ENCODE measurements at regions not wholly inside any gene's neighbourhood (a gene's known extent, or its start where the extent isn't known, plus 50 kb on each side); places are given as distances from the start of the nearest gene placed in this dataset.

DNA sequence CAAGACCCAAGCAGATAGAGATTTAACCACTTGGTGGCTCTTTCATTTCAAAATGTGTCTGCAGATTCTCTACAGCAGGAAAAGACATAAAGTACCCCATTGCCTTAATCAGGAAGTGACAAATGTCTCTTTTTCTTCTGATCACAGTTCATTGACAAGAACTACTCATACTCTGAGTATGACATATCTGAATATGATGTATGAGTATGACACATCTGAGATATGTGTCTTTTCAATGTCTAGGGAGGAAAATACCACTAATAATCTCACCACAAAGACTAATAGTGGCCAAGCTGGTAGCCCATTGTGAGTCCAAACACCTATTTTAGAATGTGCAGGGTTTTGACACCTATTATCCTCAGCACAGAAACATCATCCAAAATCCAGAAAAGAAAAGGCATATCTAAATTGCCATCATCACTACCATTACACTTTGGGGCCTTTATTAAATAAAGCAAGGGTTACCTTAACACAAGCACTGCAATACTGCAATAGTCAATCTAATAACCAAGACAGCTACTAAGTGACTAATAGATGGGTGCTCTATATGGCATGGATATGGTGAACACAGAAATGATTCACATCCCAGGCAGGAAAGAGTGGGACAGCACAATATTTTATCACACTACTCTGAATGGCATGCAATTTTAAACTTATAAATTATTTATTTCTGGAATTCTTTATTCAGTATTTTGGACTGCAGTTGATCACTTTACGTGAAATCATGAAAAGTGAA, 243.7 kb upstream of the FAR2 start:
- H3K36me3 Mint-ChIP-seq (ENCODE audit: low read depth) = no peaks in the 10 kb centered on the region
- DNase-seq = no peak
- H3K4me3 Mint-ChIP-seq = no peak overlapping the region
- no peaks in the 10 kb centered on the region for H3K4me1 Mint-ChIP-seq (ENCODE audit: low read depth)
- TF ChIP-seq, protein P1, sequence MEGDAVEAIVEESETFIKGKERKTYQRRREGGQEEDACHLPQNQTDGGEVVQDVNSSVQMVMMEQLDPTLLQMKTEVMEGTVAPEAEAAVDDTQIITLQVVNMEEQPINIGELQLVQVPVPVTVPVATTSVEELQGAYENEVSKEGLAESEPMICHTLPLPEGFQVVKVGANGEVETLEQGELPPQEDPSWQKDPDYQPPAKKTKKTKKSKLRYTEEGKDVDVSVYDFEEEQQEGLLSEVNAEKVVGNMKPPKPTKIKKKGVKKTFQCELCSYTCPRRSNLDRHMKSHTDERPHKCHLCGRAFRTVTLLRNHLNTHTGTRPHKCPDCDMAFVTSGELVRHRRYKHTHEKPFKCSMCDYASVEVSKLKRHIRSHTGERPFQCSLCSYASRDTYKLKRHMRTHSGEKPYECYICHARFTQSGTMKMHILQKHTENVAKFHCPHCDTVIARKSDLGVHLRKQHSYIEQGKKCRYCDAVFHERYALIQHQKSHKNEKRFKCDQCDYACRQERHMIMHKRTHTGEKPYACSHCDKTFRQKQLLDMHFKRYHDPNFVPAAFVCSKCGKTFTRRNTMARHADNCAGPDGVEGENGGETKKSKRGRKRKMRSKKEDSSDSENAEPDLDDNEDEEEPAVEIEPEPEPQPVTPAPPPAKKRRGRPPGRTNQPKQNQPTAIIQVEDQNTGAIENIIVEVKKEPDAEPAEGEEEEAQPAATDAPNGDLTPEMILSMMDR (IDR thresholded peaks at IDR 0.05) = no peak
- no peaks in the 10 kb centered on the region for H3K27me3 Mint-ChIP-seq (ENCODE audit: insufficient read depth)
- no peak overlapping the region for H3K27ac Mint-ChIP-seq
- H3K9me3 Mint-ChIP-seq = peaks cover 33% of the 10 kb centered on the region

DNA sequence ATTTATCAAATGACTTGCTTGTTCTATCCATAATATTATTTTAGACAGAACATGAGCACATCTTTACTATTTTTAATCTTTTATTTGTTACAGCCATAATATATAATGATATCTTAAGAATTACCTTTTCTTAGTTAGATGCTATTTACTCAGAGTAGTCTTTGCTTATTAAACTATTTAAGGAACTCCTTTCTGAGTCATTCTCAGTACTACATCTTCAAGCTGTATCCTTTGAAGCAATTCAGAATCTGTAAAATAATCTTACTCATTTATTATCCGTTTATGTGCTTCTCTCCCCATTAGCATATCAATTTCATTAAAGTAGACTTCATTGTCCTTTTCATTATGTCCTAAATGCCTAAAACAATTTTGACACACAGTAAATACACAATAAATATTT, 240.4 kb upstream of the FAR2 start:
- no peak overlapping the region for H3K27ac Mint-ChIP-seq
- no peak overlapping the region for H3K4me3 Mint-ChIP-seq
- no peak for DNase-seq
- H3K27me3 Mint-ChIP-seq (ENCODE audit: insufficient read depth) = no peaks in the 10 kb centered on the region
- no peaks in the 10 kb centered on the region for H3K36me3 Mint-ChIP-seq (ENCODE audit: low read depth)
- peaks cover 35% of the 10 kb centered on the region for H3K9me3 Mint-ChIP-seq
- TF ChIP-seq, protein P1 (IDR thresholded peaks at IDR 0.05) = no peak
- H3K4me1 Mint-ChIP-seq (ENCODE audit: low read depth) = no peaks in the 10 kb centered on the region

DNA sequence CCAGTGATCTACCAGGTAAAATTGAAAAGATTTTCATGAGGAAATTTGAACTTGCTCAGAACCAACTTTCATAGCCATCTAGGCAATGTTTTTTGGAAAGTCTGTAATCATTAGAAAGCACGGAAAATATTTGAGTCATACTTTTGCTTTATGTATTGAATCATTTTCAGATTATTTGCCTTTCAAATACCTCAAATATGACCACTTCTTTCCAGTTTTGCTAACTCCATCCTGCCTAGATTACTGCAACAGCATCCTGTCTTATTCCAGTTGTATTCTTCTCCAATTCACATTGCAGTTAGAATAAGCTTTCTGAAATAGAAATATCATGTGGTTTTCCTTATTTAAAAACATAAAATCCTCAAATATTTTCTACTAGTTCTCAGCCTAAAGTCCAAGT, 239.8 kb upstream of the FAR2 start:
- Mint-ChIP-seq H3K4me3 (no peak overlapping the region), H3K4me1 (ENCODE audit: low read depth) (no peaks in the 10 kb centered on the region), H3K9me3 (peaks cover 42% of the 10 kb centered on the region), H3K27me3 (ENCODE audit: insufficient read depth) (no peaks in the 10 kb centered on the region), H3K36me3 (ENCODE audit: low read depth) (no peaks in the 10 kb centered on the region), H3K27ac (no peak overlapping the region)
- DNase-seq = no peak
- TF ChIP-seq, protein P1 (IDR thresholded peaks at IDR 0.05) = no peak

DNA sequence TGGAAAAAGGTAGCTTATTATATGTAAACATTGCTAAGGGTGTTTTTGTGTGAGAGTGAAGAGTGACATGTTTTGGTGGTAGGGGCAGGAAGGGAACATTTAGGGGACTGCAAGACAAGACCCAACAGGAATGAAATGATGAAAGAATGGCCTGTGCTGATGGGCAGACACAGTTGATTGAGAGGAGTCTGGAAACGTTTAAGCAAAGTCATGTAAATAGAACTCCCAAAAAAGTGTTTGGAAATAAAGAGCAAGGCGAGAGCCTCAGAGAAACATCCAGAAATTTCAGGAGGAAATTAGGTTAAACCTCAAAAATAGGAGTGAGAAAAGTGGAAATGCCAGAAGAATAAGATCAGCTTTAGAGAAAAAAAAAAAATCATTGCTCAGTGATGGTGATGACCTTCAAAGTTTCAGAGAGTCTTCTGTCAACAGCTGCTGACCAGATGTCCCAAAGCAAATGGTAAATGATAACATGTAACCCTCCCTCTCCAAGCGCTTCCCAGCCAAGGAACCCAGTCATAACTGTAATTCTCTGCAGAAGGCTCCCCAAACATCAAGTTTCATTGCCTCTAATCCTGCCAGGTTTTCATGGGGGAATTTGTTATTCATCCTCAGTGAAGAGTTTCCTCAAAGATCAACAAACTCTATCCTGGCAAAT, 223.2 kb upstream of the FAR2 start:
- Mint-ChIP-seq H3K27ac (no peak overlapping the region), H3K4me1 (ENCODE audit: low read depth) (no peaks in the 10 kb centered on the region), H3K27me3 (ENCODE audit: insufficient read depth) (no peaks in the 10 kb centered on the region; the same call in 1 of the 2 replicates), H3K36me3 (ENCODE audit: low read depth) (no peaks in the 10 kb centered on the region), H3K4me3 (no peak overlapping the region), H3K9me3 (peaks cover 38% of the 10 kb centered on the region)
- no peak for DNase-seq
- TF ChIP-seq, protein P1 (IDR thresholded peaks at IDR 0.05) = no peak

DNA sequence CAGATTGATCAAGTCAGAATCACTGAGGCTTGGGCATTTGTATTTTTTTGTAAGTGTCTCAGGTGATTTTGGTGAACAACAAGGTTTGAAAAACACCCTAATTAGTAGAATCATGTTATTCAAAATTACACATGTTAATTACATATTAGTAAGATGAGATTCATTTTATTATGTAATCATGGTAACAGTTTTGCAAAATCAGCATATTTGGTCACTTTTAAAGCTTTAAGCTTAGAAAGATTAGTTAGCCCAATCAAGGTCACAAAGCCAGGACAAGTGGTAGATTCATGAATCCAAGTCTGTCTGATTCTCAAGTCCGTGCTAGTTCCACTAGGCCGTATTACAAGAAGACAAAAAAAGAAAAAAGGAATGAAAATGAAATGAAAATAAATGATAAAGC, 218.4 kb upstream of the FAR2 start:
- peaks cover 13% of the 10 kb centered on the region for H3K9me3 Mint-ChIP-seq
- TF ChIP-seq, protein P1 (IDR thresholded peaks at IDR 0.05) = no peak
- no peak for DNase-seq
- H3K27ac Mint-ChIP-seq = no peak overlapping the region
- H3K4me1 Mint-ChIP-seq (ENCODE audit: low read depth) = no peaks in the 10 kb centered on the region
- H3K27me3 Mint-ChIP-seq (ENCODE audit: insufficient read depth) = no peaks in the 10 kb centered on the region; the same call in 1 of the 2 replicates
- no peaks in the 10 kb centered on the region for H3K36me3 Mint-ChIP-seq (ENCODE audit: low read depth)
- H3K4me3 Mint-ChIP-seq = no peak overlapping the region
